IMR-90 (cell line): ENCODE measurements at regions not wholly inside any gene's neighbourhood (a gene's known extent, or its start where the extent isn't known, plus 50 kb on each side); places are given as distances from the start of the nearest gene placed in this dataset.

Source experiments
- ATAC-seq: fragments of 200-7000 bp; cut with Tn5 transposase; 2 replicates; pipeline ENCODE4 v1.9.1; 2020; ENCODE audit warnings: low read depth, mild to moderate bottlenecking, moderate library complexity
- BruUV-seq: library from RNA; stranded (reverse); fragments of 400-500 nt; replicated peaks from 2 replicates; lab custom pipeline; 2021; lab: Mats Ljungman, UMichigan
- CTCF ChIA-PET: fragments of 300-600 bp; formaldehyde crosslinking; extraction: SDS; loops from one replicate; lab custom pipeline; 2021; ENCODE audit warnings: antibody characterized with exemption; lab: Yijun Ruan, JAX
- POLR2A ChIA-PET: fragments of 300-600 bp; sonication (Branson Sonifier 250); formaldehyde crosslinking; loops from one replicate; lab custom pipeline; 2022; ENCODE audit warnings: antibody characterized with exemption; ENCODE audit not compliant: unreplicated experiment; lab: Charles Lee
- DNase-seq: peaks from one replicate; pipeline ENCODE4 v3.0.0; 2013
- H2AFZ ChIP-seq: replicated peaks from 2 replicates; pipeline ENCODE3; 2013; ENCODE audit warnings: low read length, mild to moderate bottlenecking; ENCODE audit not compliant: poor library complexity
- H2AK5ac ChIP-seq: 2 replicates; pipeline ENCODE4 v1.6.1; 2013; ENCODE audit warnings: low read depth, low read length, inconsistent platforms
- H2AK9ac ChIP-seq: replicated peaks from 2 replicates; pipeline ENCODE3; 2013; ENCODE audit warnings: mild to moderate bottlenecking, low read depth, low read length, moderate library complexity; ENCODE audit not compliant: poor library complexity
- H2BK120ac ChIP-seq: 2 replicates; pipeline ENCODE4 v1.6.1; 2013; ENCODE audit warnings: low read depth, low read length, inconsistent platforms
- H2BK15ac ChIP-seq: 3 replicates; pipeline ENCODE4 v1.6.1; 2013; ENCODE audit warnings: low read depth, low read length, inconsistent platforms
- H2BK20ac ChIP-seq: 2 replicates; pipeline ENCODE4 v1.6.1; 2013; ENCODE audit warnings: low read depth, mild to moderate bottlenecking, inconsistent platforms, low read length, moderate library complexity
- H2BK5ac ChIP-seq: 2 replicates; pipeline ENCODE4 v1.6.1; 2013; ENCODE audit warnings: mild to moderate bottlenecking, low read depth, low read length, inconsistent platforms; ENCODE audit not compliant: poor library complexity, severe bottlenecking
- H3K14ac ChIP-seq: replicated peaks from 2 replicates; pipeline ENCODE4 v1.6.1; 2013; ENCODE audit warnings: low read depth, low read length, inconsistent platforms
- H3K18ac ChIP-seq: 2 replicates; pipeline ENCODE4 v1.6.1; 2013; ENCODE audit warnings: low read depth, low read length, control low read depth
- H3K23ac ChIP-seq: 2 replicates; pipeline ENCODE4 v1.6.1; 2013; ENCODE audit warnings: low read depth, low read length, inconsistent platforms
- H3K27ac ChIP-seq: 2 replicates; pipeline ENCODE4 v1.5.1; 2013; ENCODE audit warnings: mild to moderate bottlenecking, control low read depth, low read length; ENCODE audit not compliant: insufficient read depth
- H3K27me3 ChIP-seq: 2 replicates; pipeline ENCODE4 v1.6.1; 2013; ENCODE audit warnings: low read length; ENCODE audit not compliant: control insufficient read depth, insufficient read depth
- H3K36me3 ChIP-seq: 2 replicates; pipeline ENCODE4 v1.6.1; 2013; ENCODE audit warnings: low read length, mixed read lengths; ENCODE audit not compliant: control insufficient read depth, insufficient read depth
- H3K4ac ChIP-seq: 2 replicates; pipeline ENCODE4 v1.6.1; 2013; ENCODE audit warnings: low read depth, low read length, inconsistent platforms
- H3K4me1 ChIP-seq: 2 replicates; pipeline ENCODE4 v1.6.1; 2013; ENCODE audit warnings: low read length, mixed read lengths; ENCODE audit not compliant: control insufficient read depth, insufficient read depth
- H3K4me2 ChIP-seq: 2 replicates; pipeline ENCODE4 v1.6.1; 2013; ENCODE audit warnings: low read depth, mild to moderate bottlenecking, control low read depth, low read length, moderate library complexity
- H3K4me3 ChIP-seq: 2 replicates; pipeline ENCODE4 v1.5.1; 2013; ENCODE audit warnings: low read depth, mild to moderate bottlenecking, control low read depth, low read length, moderate library complexity; ENCODE audit not compliant: insufficient read depth
- H3K56ac ChIP-seq: 2 replicates; pipeline ENCODE4 v1.6.1; 2013; ENCODE audit warnings: low read length, inconsistent platforms; ENCODE audit not compliant: insufficient read depth; ENCODE audit errors: extremely low read depth
- H3K79me1 ChIP-seq, 2 experiments: 2 replicates each; pipeline ENCODE4 v1.6.1; 2013; ENCODE audit warnings: low read length in 2 of 2, inconsistent platforms in 1 of 2, low read depth in 1 of 2
- H3K9ac ChIP-seq: 2 replicates; pipeline ENCODE4 v1.6.1; 2013; ENCODE audit warnings: low read depth, low read length, control low read depth
- H3K9me1 ChIP-seq: 2 replicates; pipeline ENCODE4 v1.6.1; 2013; ENCODE audit warnings: low read length, inconsistent platforms; ENCODE audit not compliant: insufficient read depth
- H3K9me3 ChIP-seq: 2 replicates; pipeline ENCODE4 v1.6.1; 2013; ENCODE audit warnings: low read length; ENCODE audit not compliant: control insufficient read depth, insufficient read depth
- H4K20me1 ChIP-seq: 2 replicates; pipeline ENCODE4 v1.6.1; 2013; ENCODE audit warnings: low read length, inconsistent platforms; ENCODE audit not compliant: insufficient read depth
- H4K5ac ChIP-seq: 2 replicates; pipeline ENCODE4 v1.6.1; 2013; ENCODE audit warnings: mild to moderate bottlenecking, low read depth, low read length, control low read depth
- H4K8ac ChIP-seq, 2 experiments: 2 replicates each; pipeline ENCODE4 v1.6.1; 2013; ENCODE audit warnings: low read depth in 2 of 2, low read length in 2 of 2, control low read depth in 1 of 2, inconsistent platforms in 1 of 2
- H4K91ac ChIP-seq: 2 replicates; pipeline ENCODE4 v1.6.1; 2013; ENCODE audit warnings: low read depth, low read length, inconsistent platforms; ENCODE audit not compliant: insufficient read depth
- BHLHE40 ChIP-seq: fragments of 150-350 bp; IDR thresholded peaks from 2 replicates; pipeline ENCODE4 v1.6.1; 2016; ENCODE audit warnings: mild to moderate bottlenecking, low read depth, low read length
- CEBPB ChIP-seq: IDR thresholded peaks from 2 replicates; pipeline ENCODE4 v1.6.1; 2012; ENCODE audit warnings: low read depth, low read length, improper control_type of control experiment
- CHD1 ChIP-seq: IDR thresholded peaks from 2 replicates; pipeline ENCODE4 v1.6.1; 2012; ENCODE audit warnings: low read depth, low read length, improper control_type of control experiment
- FOS ChIP-seq: fragments of 150-350 bp; IDR thresholded peaks from 2 replicates; pipeline ENCODE4 v1.6.1; 2016; ENCODE audit warnings: low read depth, low read length
- MAFK ChIP-seq: IDR thresholded peaks from 2 replicates; pipeline ENCODE4 v1.6.1; 2012; ENCODE audit warnings: low read depth, low read length, improper control_type of control experiment
- MAZ ChIP-seq: IDR thresholded peaks from 2 replicates; pipeline ENCODE4 v1.6.1; 2012; ENCODE audit warnings: low read depth, mild to moderate bottlenecking, low read length, improper control_type of control experiment, moderate library complexity, borderline replicate concordance
- MXI1 ChIP-seq: IDR thresholded peaks from 2 replicates; pipeline ENCODE4 v1.6.1; 2012; ENCODE audit warnings: low read depth, mild to moderate bottlenecking, low read length, moderate library complexity, borderline replicate concordance
- NFE2L2 ChIP-seq: fragments of 150-350 bp; IDR thresholded peaks from 2 replicates; pipeline ENCODE4 v1.6.1; 2016; ENCODE audit warnings: low read depth, mild to moderate bottlenecking, low read length
- POLR2A ChIP-seq: IDR thresholded peaks from 2 replicates; pipeline ENCODE4 v1.6.1; 2012; ENCODE audit warnings: mild to moderate bottlenecking, low read depth, low read length
- RAD21 ChIP-seq: IDR thresholded peaks from 2 replicates; pipeline ENCODE4 v1.6.1; 2012; ENCODE audit warnings: low read length, improper control_type of control experiment
- RCOR1 ChIP-seq: IDR thresholded peaks from 2 replicates; pipeline ENCODE4 v1.6.1; 2012; ENCODE audit warnings: mild to moderate bottlenecking, low read length, improper control_type of control experiment; ENCODE audit not compliant: insufficient replicate concordance
- RFX5 ChIP-seq: IDR thresholded peaks from 2 replicates; pipeline ENCODE4 v1.8.0; 2012; ENCODE audit warnings: low read depth, mild to moderate bottlenecking, low read length, moderate library complexity
- SMC3 ChIP-seq: fragments of 150-350 bp; IDR thresholded peaks from 2 replicates; pipeline ENCODE4 v1.6.1; 2016; ENCODE audit warnings: low read depth, mild to moderate bottlenecking, antibody characterized with exemption, low read length, moderate library complexity
- WGBS, 2 experiments: methylation state at CpG; one replicate each; pipeline versions ENCODE4 v1.1.5 to v1.1.7; 2013; ENCODE audit warnings: missing lambda C conversion rate in 2 of 2; ENCODE audit not compliant: insufficient read length in 1 of 2; ENCODE audit errors: extremely low coverage in 2 of 2; 5-methylcytosine and 5-hydroxymethylcytosine counted together
- dilution Hi-C: fragments of 300-500 bp; cut with HindIII; formaldehyde crosslinking; loops from one replicate; pipeline ENCODE4 v1.14.3; 2018; ENCODE audit warnings: low sequenced_read_pairs; ENCODE audit not compliant: unreplicated experiment
- in situ Hi-C: fragments of 300-500 bp; cut with MboI; formaldehyde crosslinking; loops from 3 replicates; pipeline ENCODE4 v1.14.3; 2019; ENCODE audit warnings: low sequenced_read_pairs, inconsistent platforms, mixed read lengths
- intact Hi-C: fragments of 100-400 bp; cut with micrococcal nuclease; formaldehyde crosslinking; loops from 2 replicates; pipeline ENCODE4 v1.10.0; 2022
- TF ChIP-seq, protein P1 (sequence below): fragments of 150-350 bp; IDR thresholded peaks from 2 replicates; pipeline ENCODE4 v1.6.1; 2016; ENCODE audit warnings: low read depth, mild to moderate bottlenecking, low read length, moderate library complexity, borderline replicate concordance
- TF ChIP-seq, protein P2 (sequence below): conservative IDR thresholded peaks from 2 replicates; pipeline ENCODE4 v1.5.1; 2012; ENCODE audit warnings: mild to moderate bottlenecking, low read depth, low read length, improper control_type of control experiment
- TF ChIP-seq, protein P3 (sequence below): fragments of 150-350 bp; IDR thresholded peaks from 2 replicates; pipeline ENCODE4 v1.6.1; 2017; ENCODE audit warnings: mild to moderate bottlenecking, antibody characterized with exemption, low read length, low read depth

DNA sequence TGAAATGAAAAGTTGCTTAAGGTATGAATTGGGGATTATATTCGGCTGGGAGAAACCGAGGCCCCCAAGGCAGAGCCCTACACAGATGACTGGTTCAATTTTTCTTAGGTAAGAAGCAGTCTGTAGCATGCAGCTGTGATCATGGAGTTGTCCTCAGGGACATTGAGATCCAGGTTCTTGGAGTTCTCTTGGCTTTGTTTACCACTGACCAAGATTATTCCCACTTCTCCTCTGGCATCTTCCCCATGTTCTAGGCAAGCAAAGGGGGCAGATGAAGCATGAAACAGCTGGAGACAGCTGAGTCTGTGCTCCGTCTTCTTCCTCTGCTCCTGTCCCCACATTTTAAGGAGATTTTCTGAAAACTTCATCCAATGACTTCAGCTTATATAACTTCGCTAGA is 129.5 kb upstream of the BMPER start:
- CTCF ChIA-PET = no interaction called here

More for the DNA sequence above, 129.5 kb upstream of the BMPER start:
- Histone ChIP-seq H3K23ac (no peak overlapping the region), H3K9me3 (no peaks in the 10 kb centered on the region), H4K5ac (no peak overlapping the region), H4K8ac (no peak overlapping the region), H2BK5ac (no peak overlapping the region), H2AFZ (no peak overlapping the region), H3K56ac (no peak overlapping the region), H3K27ac (no peak overlapping the region), H3K14ac (no peak overlapping the region), H3K36me3 (no peaks in the 10 kb centered on the region), H2BK20ac (no peak overlapping the region), H3K4me1 (no peaks in the 10 kb centered on the region), H2AK5ac (no peak overlapping the region), H4K91ac (no peak overlapping the region), H3K27me3 (peaks cover 6% of the 10 kb centered on the region), H2BK120ac (no peak overlapping the region), H3K4ac (no peak overlapping the region), H4K20me1 (no peaks in the 10 kb centered on the region), H3K18ac (no peak overlapping the region), H3K4me2 (no peak overlapping the region), H2AK9ac (no peak overlapping the region), H3K79me1 (no peaks in the 10 kb centered on the region), H3K9me1 (no peaks in the 10 kb centered on the region), H3K9ac (no peak overlapping the region), H2BK15ac (no peak overlapping the region), H3K4me3 (no peak overlapping the region)
- no CpG with 5 or more reads among the region's 4 CpGs for WGBS, 2 experiments
- TF ChIP-seq, protein P1, sequence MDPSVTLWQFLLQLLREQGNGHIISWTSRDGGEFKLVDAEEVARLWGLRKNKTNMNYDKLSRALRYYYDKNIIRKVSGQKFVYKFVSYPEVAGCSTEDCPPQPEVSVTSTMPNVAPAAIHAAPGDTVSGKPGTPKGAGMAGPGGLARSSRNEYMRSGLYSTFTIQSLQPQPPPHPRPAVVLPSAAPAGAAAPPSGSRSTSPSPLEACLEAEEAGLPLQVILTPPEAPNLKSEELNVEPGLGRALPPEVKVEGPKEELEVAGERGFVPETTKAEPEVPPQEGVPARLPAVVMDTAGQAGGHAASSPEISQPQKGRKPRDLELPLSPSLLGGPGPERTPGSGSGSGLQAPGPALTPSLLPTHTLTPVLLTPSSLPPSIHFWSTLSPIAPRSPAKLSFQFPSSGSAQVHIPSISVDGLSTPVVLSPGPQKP = no peak
- TF ChIP-seq MAFK = no peak
- TF ChIP-seq FOS = no peak
- no peak for TF ChIP-seq BHLHE40
- TF ChIP-seq POLR2A = no peak
- TF ChIP-seq MXI1 = no peak
- no peak for TF ChIP-seq CEBPB
- no peak for TF ChIP-seq MAZ
- TF ChIP-seq RFX5 = no peak
- no peak for TF ChIP-seq CHD1
- no peak for TF ChIP-seq NFE2L2
- no peak for TF ChIP-seq SMC3
- TF ChIP-seq, protein P2, sequence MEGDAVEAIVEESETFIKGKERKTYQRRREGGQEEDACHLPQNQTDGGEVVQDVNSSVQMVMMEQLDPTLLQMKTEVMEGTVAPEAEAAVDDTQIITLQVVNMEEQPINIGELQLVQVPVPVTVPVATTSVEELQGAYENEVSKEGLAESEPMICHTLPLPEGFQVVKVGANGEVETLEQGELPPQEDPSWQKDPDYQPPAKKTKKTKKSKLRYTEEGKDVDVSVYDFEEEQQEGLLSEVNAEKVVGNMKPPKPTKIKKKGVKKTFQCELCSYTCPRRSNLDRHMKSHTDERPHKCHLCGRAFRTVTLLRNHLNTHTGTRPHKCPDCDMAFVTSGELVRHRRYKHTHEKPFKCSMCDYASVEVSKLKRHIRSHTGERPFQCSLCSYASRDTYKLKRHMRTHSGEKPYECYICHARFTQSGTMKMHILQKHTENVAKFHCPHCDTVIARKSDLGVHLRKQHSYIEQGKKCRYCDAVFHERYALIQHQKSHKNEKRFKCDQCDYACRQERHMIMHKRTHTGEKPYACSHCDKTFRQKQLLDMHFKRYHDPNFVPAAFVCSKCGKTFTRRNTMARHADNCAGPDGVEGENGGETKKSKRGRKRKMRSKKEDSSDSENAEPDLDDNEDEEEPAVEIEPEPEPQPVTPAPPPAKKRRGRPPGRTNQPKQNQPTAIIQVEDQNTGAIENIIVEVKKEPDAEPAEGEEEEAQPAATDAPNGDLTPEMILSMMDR = no peak
- TF ChIP-seq RAD21 = no peak
- TF ChIP-seq, protein P3, sequence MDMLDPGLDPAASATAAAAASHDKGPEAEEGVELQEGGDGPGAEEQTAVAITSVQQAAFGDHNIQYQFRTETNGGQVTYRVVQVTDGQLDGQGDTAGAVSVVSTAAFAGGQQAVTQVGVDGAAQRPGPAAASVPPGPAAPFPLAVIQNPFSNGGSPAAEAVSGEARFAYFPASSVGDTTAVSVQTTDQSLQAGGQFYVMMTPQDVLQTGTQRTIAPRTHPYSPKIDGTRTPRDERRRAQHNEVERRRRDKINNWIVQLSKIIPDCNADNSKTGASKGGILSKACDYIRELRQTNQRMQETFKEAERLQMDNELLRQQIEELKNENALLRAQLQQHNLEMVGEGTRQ = no peak
- TF ChIP-seq RCOR1 = no peak
- DNase-seq = no peak
- dilution Hi-C loops = no loop called here
- in situ Hi-C loops = no loop called here
- POLR2A ChIA-PET = no interaction called here
- BruUV-seq = no TSS peak
- no peak for ATAC-seq
- intact Hi-C loops = no loop called here
